ENCODE measurements at regions not wholly inside any gene's neighbourhood (a gene's known extent, or its start where the extent isn't known, plus 50 kb on each side); places are given as distances from the start of the nearest gene placed in this dataset.

DNA sequence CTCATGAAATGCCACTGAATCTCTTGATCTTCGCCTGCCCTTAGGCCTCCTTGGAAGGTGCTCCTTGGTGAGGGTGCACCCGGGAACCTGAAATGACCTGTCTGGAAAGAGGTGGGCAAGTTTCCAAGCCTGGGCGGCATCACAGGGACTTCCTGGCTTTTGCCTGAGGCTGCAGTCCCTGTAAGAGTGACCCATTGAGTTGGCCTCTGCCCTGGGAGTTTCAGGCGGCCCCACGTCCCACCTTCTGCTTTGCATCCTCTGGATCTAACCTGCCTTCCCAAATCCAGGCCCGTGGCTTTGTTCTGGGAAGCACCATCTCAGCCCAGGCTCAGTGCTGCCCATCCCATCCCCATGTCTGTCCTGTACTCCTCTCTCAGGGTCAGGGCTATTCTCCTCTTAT lies 356.4 kb downstream of the RPS24 start:
- TF ChIP-seq EP300 (IDR thresholded peaks at IDR 0.05), result no peak
- TF ChIP-seq, protein P1, sequence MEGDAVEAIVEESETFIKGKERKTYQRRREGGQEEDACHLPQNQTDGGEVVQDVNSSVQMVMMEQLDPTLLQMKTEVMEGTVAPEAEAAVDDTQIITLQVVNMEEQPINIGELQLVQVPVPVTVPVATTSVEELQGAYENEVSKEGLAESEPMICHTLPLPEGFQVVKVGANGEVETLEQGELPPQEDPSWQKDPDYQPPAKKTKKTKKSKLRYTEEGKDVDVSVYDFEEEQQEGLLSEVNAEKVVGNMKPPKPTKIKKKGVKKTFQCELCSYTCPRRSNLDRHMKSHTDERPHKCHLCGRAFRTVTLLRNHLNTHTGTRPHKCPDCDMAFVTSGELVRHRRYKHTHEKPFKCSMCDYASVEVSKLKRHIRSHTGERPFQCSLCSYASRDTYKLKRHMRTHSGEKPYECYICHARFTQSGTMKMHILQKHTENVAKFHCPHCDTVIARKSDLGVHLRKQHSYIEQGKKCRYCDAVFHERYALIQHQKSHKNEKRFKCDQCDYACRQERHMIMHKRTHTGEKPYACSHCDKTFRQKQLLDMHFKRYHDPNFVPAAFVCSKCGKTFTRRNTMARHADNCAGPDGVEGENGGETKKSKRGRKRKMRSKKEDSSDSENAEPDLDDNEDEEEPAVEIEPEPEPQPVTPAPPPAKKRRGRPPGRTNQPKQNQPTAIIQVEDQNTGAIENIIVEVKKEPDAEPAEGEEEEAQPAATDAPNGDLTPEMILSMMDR (IDR thresholded peaks at IDR 0.05), result no peak
- no peak for TF ChIP-seq POLR2A (IDR thresholded peaks at IDR 0.05)
- intact Hi-C loops (cut with DNase I), result no loop called here
- Histone ChIP-seq H3K27ac (no peak overlapping the region), H3K4me3 (no peak overlapping the region), H3K36me3 (no peaks in the 10 kb centered on the region), H3K4me1 (ENCODE audit: insufficient read depth) (no peaks in the 10 kb centered on the region), H3K27me3 (no peaks in the 10 kb centered on the region), H3K9me3 (no peaks in the 10 kb centered on the region)
- DNase-seq, result no peak
- WGBS, 3 donors, result 87 to 95% (median 89%) methylated on average over 6 of the region's 6 CpGs

DNA sequence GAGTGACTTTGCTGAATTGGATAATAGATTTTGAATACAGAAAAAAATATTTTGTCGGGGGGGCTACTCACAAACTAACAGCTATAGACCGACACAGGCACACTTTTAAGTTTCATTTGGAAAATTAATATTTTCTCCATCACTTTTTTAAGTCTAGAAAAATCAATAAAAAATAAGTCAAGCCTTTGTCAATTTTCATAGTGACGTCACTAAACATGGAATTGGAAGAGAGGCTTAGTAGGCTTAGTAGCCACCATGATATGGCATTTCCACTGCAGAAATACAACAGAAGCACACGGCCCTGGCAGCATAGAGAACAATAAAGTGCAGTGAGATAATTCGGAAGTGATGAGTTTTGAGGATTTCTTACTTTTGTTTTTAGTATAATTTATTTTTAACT lies 357.2 kb downstream of the RPS24 start:
- no peak for TF ChIP-seq EP300 (IDR thresholded peaks at IDR 0.05)
- TF ChIP-seq, protein P1 (IDR thresholded peaks at IDR 0.05), result no peak
- no peak for TF ChIP-seq POLR2A (IDR thresholded peaks at IDR 0.05)
- no peaks in the 10 kb centered on the region for H3K9me3 ChIP-seq
- H3K4me1 ChIP-seq (ENCODE audit: insufficient read depth), result no peaks in the 10 kb centered on the region
- H3K27ac ChIP-seq, result no peak overlapping the region
- H3K4me3 ChIP-seq, result no peak overlapping the region
- H3K36me3 ChIP-seq, result no peaks in the 10 kb centered on the region
- WGBS, 3 donors, result 86 to 89% (median 88%) methylated on average over 5 of the region's 5 CpGs
- H3K27me3 ChIP-seq, result no peaks in the 10 kb centered on the region
- intact Hi-C loops (cut with DNase I), result no loop called here
- no peak for DNase-seq

DNA sequence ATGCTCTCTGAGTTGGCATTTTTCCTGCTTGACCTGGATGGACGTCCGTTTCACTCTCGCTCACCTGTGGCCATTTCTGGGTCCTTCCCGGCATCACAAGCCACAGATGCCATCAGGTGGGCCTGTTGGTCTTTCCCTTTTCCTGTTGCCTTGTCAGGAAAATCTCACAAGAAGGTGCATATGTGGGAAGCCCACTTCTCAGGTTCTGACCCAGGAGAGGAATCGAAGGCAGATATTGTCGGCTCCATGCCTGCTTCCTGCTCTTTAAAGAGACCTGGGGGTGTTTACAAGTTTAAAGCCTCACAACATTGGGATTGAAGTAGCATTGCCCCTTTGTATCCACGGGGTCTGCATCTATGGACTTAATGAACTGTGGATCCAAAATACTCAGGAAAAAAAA lies 357.9 kb downstream of the RPS24 start:
- Histone ChIP-seq H3K36me3 (no peaks in the 10 kb centered on the region), H3K27me3 (no peaks in the 10 kb centered on the region), H3K4me3 (no peak overlapping the region), H3K4me1 (ENCODE audit: insufficient read depth) (no peaks in the 10 kb centered on the region), H3K27ac (no peak overlapping the region), H3K9me3 (no peaks in the 10 kb centered on the region)
- intact Hi-C loops (cut with DNase I), result no loop called here
- WGBS, 3 donors, result 90 to 92% (median 90%) methylated on average over 7 of the region's 7 CpGs
- TF ChIP-seq POLR2A (IDR thresholded peaks at IDR 0.05) (no peak), EP300 (IDR thresholded peaks at IDR 0.05) (no peak)
- TF ChIP-seq, protein P1 (IDR thresholded peaks at IDR 0.05), result no peak
- no peak for DNase-seq

DNA sequence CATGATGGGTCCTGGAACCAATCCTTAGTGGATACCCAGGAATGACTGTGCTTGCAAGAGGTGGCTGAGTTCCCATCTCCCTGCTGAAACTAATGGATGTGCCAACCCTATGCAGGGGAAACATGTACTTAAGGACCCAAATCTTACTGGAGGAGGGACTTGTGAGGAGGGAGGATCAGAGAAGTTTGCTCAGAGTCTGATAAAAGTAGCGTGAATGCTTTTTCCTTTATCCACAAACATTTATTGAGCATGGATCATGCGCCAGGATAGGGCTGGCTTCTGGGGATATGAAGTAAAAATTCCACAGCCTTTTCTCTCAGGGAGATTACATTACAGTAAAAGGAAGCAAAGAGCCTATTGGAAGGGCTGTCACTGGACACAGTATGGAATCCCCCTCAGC lies 358.5 kb downstream of the RPS24 start:
- 72 to 85% (median 77%) methylated on average over 2 of the region's 2 CpGs for WGBS, 3 donors
- intact Hi-C loops (cut with DNase I), result no loop called here
- no peaks in the 10 kb centered on the region for H3K4me1 ChIP-seq (ENCODE audit: insufficient read depth)
- no peak for DNase-seq
- H3K36me3 ChIP-seq, result no peaks in the 10 kb centered on the region
- H3K9me3 ChIP-seq, result no peaks in the 10 kb centered on the region
- TF ChIP-seq, protein P1 (IDR thresholded peaks at IDR 0.05), result no peak
- TF ChIP-seq EP300 (IDR thresholded peaks at IDR 0.05), result no peak
- no peak for TF ChIP-seq POLR2A (IDR thresholded peaks at IDR 0.05)
- no peak overlapping the region for H3K4me3 ChIP-seq
- H3K27ac ChIP-seq, result no peak overlapping the region
- no peaks in the 10 kb centered on the region for H3K27me3 ChIP-seq

DNA sequence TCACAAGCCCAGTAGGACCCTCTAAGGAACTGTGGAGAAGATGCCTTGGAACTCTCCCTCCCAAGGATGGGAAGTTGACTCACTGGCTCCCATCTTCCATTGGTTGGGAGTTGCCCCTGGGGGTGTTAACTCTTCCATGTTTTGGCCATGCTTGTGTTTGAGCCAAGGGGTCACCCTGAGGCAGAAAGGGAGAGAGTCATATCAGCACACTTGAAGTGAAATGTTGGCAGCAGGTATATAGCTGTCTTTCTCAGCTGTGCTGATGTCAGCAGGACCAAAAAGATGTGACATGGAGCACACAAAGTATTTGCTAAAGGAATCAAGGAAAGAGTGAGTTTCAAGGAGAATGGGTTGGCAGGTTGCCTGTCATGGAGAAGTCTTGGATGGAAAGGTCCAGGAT lies 359.4 kb downstream of the RPS24 start:
- H3K9me3 ChIP-seq, result no peaks in the 10 kb centered on the region
- H3K27ac ChIP-seq, result no peak overlapping the region
- no peaks in the 10 kb centered on the region for H3K27me3 ChIP-seq
- H3K4me1 ChIP-seq (ENCODE audit: insufficient read depth), result no peaks in the 10 kb centered on the region
- TF ChIP-seq, protein P1 (IDR thresholded peaks at IDR 0.05), result no peak
- no peak for TF ChIP-seq POLR2A (IDR thresholded peaks at IDR 0.05)
- TF ChIP-seq EP300 (IDR thresholded peaks at IDR 0.05), result no peak
- DNase-seq, result no peak
- no peaks in the 10 kb centered on the region for H3K36me3 ChIP-seq
- intact Hi-C loops (cut with DNase I), result no loop called here
- no peak overlapping the region for H3K4me3 ChIP-seq
